ENCODE measurements at regions not wholly inside any gene's neighbourhood (a gene's known extent, or its start where the extent isn't known, plus 50 kb on each side); places are given as distances from the start of the nearest gene placed in this dataset.
"Not testable (repeated sequence)": the region's sequence is repeated elsewhere in the genome, so short reads cannot be mapped to it uniquely, and the experiment has no call there.

DNA sequence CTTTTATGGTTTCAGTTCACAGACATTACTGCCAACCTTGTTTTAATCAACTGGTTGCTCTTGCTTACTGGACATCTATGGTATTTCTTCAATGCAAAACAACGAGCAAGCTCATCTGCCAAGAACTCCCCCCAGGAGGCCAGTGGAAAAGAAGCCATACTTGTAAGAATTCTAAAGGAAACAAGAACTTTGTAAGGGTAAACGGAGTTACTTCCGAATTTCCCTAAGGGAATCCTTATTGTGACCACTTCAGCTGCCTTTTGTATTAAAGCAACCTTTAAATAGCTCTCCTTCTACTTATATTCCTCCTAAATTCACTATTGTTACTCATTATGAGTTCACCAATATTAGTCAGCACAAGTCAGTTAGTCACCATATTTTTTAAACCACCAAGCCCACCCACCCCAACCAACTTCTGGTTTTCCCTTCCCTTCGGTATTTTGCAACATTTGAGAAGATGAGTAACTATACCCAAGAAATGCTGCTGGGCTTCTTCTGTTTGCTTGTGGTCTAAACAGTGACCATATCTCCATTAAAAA lies 602.8 kb upstream of the DIPK2B start:
- Histone ChIP-seq H3K9me3 (ENCODE audit: control insufficient read depth, low read length) (no peaks in the 10 kb centered on the region), H3K27ac (ENCODE audit: insufficient read depth, low read depth, low read length, poor library complexity, severe bottlenecking) (no peak overlapping the region), H3K4me1 (ENCODE audit: control insufficient read depth, insufficient read depth, low read length) (peaks cover 4% of the 10 kb centered on the region), H3K4me3 (ENCODE audit: insufficient read depth, low read depth, low read length) (no peak overlapping the region), H3K36me3 (ENCODE audit: control insufficient read depth, insufficient read depth, low read length) (no peaks in the 10 kb centered on the region), H3K27me3 (ENCODE audit: control insufficient read depth, insufficient read depth, low read length, poor library complexity, severe bottlenecking) (no peaks in the 10 kb centered on the region)
- 41 to 67% methylated on average over 3 to 4 of the region's 4 CpGs for WGBS, 2 experiments

DNA sequence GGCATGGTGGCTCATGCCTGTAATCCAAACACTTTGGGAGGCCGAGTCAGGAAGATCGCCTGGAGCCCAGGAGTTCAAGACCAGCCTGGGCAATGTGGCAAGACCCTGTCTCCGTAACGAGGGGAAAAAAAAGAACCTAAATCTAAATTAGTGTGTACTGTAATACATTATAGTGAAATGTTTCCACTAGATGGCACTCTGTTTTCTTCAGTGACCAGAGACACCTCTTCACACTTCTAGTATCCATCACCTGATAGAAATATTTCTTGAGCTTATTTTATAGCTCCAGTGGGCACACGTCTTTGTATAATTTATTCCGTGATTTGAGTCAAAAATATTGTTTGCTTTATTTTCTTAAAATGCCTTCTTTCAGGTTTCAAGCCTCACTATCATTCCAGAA lies 600.9 kb upstream of the DIPK2B start:
- peaks cover 1% of the 10 kb centered on the region for H3K4me1 ChIP-seq (ENCODE audit: control insufficient read depth, insufficient read depth, low read length)
- 82 to 84% methylated on average over 2 to 5 of the region's 6 CpGs for WGBS, 2 experiments
- H3K36me3 ChIP-seq (ENCODE audit: control insufficient read depth, insufficient read depth, low read length): no peaks in the 10 kb centered on the region
- no peak overlapping the region for H3K27ac ChIP-seq (ENCODE audit: insufficient read depth, low read depth, low read length, poor library complexity, severe bottlenecking)
- no peak overlapping the region for H3K4me3 ChIP-seq (ENCODE audit: insufficient read depth, low read depth, low read length)
- H3K27me3 ChIP-seq (ENCODE audit: control insufficient read depth, insufficient read depth, low read length, poor library complexity, severe bottlenecking): no peaks in the 10 kb centered on the region
- no peaks in the 10 kb centered on the region for H3K9me3 ChIP-seq (ENCODE audit: control insufficient read depth, low read length)

- H3K4me3 ChIP-seq (ENCODE audit: insufficient read depth, low read depth, low read length); H3K4me1 ChIP-seq (ENCODE audit: control insufficient read depth, insufficient read depth, low read length); H3K27me3 ChIP-seq (ENCODE audit: control insufficient read depth, insufficient read depth, low read length, poor library complexity, severe bottlenecking); H3K36me3 ChIP-seq (ENCODE audit: control insufficient read depth, insufficient read depth, low read length); H3K27ac ChIP-seq (ENCODE audit: insufficient read depth, low read depth, low read length, poor library complexity, severe bottlenecking); H3K9me3 ChIP-seq (ENCODE audit: control insufficient read depth, low read length): not testable (repeated sequence)
- 77 to 83% methylated on average over 15 to 16 of the region's 16 CpGs for WGBS, 2 experiments
These were observed 600.2 kb upstream of the DIPK2B start for GRCh38 chrX:45800746-45801453.

DNA sequence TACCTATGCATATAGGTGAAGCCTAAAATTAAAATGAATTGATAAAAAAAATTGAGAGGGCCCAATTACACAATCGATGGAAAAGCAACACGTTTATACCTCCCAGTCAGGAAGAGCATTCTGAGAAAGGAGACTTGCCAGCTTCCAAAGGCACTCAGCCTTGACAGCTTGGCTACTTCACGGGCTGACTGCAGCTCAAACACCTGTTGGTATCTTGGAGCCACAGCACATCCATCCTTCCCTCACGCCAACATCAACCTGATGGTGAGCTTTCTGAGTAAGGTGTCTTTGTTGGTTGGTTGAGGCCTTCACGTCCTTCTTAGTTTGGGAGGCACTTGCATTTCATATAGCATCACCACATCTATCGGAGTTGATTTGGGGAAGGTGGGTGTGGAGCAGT lies 598.9 kb upstream of the DIPK2B start:
- Histone ChIP-seq H3K4me3 (ENCODE audit: insufficient read depth, low read depth, low read length) (no peak overlapping the region), H3K27ac (ENCODE audit: insufficient read depth, low read depth, low read length, poor library complexity, severe bottlenecking) (no peak overlapping the region), H3K9me3 (ENCODE audit: control insufficient read depth, low read length) (no peaks in the 10 kb centered on the region), H3K4me1 (ENCODE audit: control insufficient read depth, insufficient read depth, low read length) (no peaks in the 10 kb centered on the region), H3K27me3 (ENCODE audit: control insufficient read depth, insufficient read depth, low read length, poor library complexity, severe bottlenecking) (no peaks in the 10 kb centered on the region), H3K36me3 (ENCODE audit: control insufficient read depth, insufficient read depth, low read length) (no peaks in the 10 kb centered on the region)
- 82 to 88% methylated on average over 2 to 3 of the region's 6 CpGs for WGBS, 2 experiments

DNA sequence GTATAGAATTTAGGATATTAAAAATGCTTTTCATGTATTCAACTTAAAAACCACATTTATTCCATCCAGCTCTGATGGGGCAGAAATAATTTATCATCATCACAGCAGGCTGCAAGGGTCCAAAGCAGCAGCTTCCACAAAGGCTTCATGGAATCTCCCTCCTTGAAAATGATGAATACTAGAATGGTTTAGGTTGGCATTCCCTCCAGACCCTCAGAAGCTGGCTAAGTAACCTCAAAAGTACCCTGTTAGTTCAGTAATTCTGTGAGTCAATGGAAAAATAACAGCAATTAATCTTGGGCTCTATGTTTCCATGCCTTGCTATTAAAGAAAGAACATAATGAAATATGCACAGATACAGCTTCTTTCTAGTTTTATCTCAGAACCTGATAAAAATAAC lies 594.9 kb upstream of the DIPK2B start:
- H3K27ac ChIP-seq (ENCODE audit: insufficient read depth, low read depth, low read length, poor library complexity, severe bottlenecking): no peak overlapping the region
- H3K27me3 ChIP-seq (ENCODE audit: control insufficient read depth, insufficient read depth, low read length, poor library complexity, severe bottlenecking): no peaks in the 10 kb centered on the region
- no peak overlapping the region for H3K4me3 ChIP-seq (ENCODE audit: insufficient read depth, low read depth, low read length)
- H3K4me1 ChIP-seq (ENCODE audit: control insufficient read depth, insufficient read depth, low read length): no peaks in the 10 kb centered on the region
- H3K36me3 ChIP-seq (ENCODE audit: control insufficient read depth, insufficient read depth, low read length): peaks cover 7% of the 10 kb centered on the region
- no peaks in the 10 kb centered on the region for H3K9me3 ChIP-seq (ENCODE audit: control insufficient read depth, low read length)

DNA sequence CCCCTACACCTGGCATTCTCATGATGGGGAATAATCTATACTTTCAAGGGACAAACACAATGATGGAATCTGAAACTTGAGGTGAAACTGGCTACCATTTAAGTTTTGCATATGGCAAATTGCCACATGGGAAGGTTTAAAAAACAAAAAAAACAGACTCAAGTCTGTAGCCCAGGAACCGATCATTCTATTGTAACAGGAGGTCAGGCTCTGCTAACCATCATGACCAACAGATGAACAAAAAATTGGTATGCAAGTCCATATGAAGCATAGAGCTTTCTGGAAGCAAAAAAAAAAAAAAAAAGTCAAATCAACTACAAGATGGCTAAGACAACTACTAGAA lies 594.3 kb upstream of the DIPK2B start:
- no peak overlapping the region for H3K27ac ChIP-seq (ENCODE audit: insufficient read depth, low read depth, low read length, poor library complexity, severe bottlenecking)
- 100% methylated on average over 1 of the region's 1 CpG for WGBS, 2 experiments

GRCh38 chrX:45794323-45794994 lies 593.8 kb upstream of the DIPK2B start:
- no peaks in the 10 kb centered on the region for H3K9me3 ChIP-seq (ENCODE audit: control insufficient read depth, low read length)
- H3K27me3 ChIP-seq (ENCODE audit: control insufficient read depth, insufficient read depth, low read length, poor library complexity, severe bottlenecking): no peaks in the 10 kb centered on the region
- H3K36me3 ChIP-seq (ENCODE audit: control insufficient read depth, insufficient read depth, low read length): peaks cover 7% of the 10 kb centered on the region
- H3K4me3 ChIP-seq (ENCODE audit: insufficient read depth, low read depth, low read length): no peak overlapping the region
- H3K27ac ChIP-seq (ENCODE audit: insufficient read depth, low read depth, low read length, poor library complexity, severe bottlenecking): no peak overlapping the region
- 93 to 100% methylated on average over 1 to 2 of the region's 2 CpGs for WGBS, 2 experiments
- no peaks in the 10 kb centered on the region for H3K4me1 ChIP-seq (ENCODE audit: control insufficient read depth, insufficient read depth, low read length)

More for the DNA sequence above, 594.3 kb upstream of the DIPK2B start:
- H3K27me3 ChIP-seq (ENCODE audit: control insufficient read depth, insufficient read depth, low read length, poor library complexity, severe bottlenecking): no peaks in the 10 kb centered on the region
- no peaks in the 10 kb centered on the region for H3K4me1 ChIP-seq (ENCODE audit: control insufficient read depth, insufficient read depth, low read length)
- H3K9me3 ChIP-seq (ENCODE audit: control insufficient read depth, low read length): no peaks in the 10 kb centered on the region
- H3K36me3 ChIP-seq (ENCODE audit: control insufficient read depth, insufficient read depth, low read length): peaks cover 7% of the 10 kb centered on the region
- no peak overlapping the region for H3K4me3 ChIP-seq (ENCODE audit: insufficient read depth, low read depth, low read length)

- 67 to 73% methylated on average over 8 of the region's 8 CpGs for WGBS, 2 experiments
- no peaks in the 10 kb centered on the region for H3K4me1 ChIP-seq (ENCODE audit: control insufficient read depth, insufficient read depth, low read length)
- peaks cover 4% of the 10 kb centered on the region for H3K36me3 ChIP-seq (ENCODE audit: control insufficient read depth, insufficient read depth, low read length)
- H3K9me3 ChIP-seq (ENCODE audit: control insufficient read depth, low read length): no peaks in the 10 kb centered on the region
- H3K4me3 ChIP-seq (ENCODE audit: insufficient read depth, low read depth, low read length): no peak overlapping the region
- H3K27me3 ChIP-seq (ENCODE audit: control insufficient read depth, insufficient read depth, low read length, poor library complexity, severe bottlenecking): no peaks in the 10 kb centered on the region
- H3K27ac ChIP-seq (ENCODE audit: insufficient read depth, low read depth, low read length, poor library complexity, severe bottlenecking): no peak overlapping the region
These were observed 588.3 kb upstream of the DIPK2B start for GRCh38 chrX:45788941-45789348.

GRCh38 chrX:45788315-45788714 lies 587.6 kb upstream of the DIPK2B start:
- no peak overlapping the region for H3K27ac ChIP-seq (ENCODE audit: insufficient read depth, low read depth, low read length, poor library complexity, severe bottlenecking)
- WGBS, 2 experiments: 94 to 96% methylated on average over 4 of the region's 5 CpGs

DNA sequence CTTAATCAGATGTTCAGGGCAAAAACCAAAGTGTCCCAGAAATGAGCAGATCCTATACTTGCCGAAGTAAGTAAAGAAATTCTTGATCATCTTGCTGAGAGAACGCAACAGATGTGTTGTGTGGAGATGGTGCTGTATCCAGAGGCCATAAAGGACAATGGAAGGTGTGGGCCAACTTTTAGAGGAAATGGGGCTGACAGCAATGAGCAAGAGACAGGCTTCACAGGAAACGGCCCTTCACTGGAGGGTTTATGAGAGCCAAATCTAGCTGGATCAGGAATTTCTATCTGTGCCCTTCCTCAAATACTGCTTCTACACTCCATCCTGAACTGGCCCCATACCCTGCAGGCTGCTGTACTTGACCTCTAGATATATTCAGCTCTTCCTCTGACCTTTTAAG lies 583.9 kb upstream of the DIPK2B start:
- H3K9me3 ChIP-seq (ENCODE audit: control insufficient read depth, low read length): no peaks in the 10 kb centered on the region
- H3K27ac ChIP-seq (ENCODE audit: insufficient read depth, low read depth, low read length, poor library complexity, severe bottlenecking): no peak overlapping the region
- WGBS, 2 experiments: 97 to 98% methylated on average over 3 of the region's 3 CpGs
- no peaks in the 10 kb centered on the region for H3K4me1 ChIP-seq (ENCODE audit: control insufficient read depth, insufficient read depth, low read length)
- H3K36me3 ChIP-seq (ENCODE audit: control insufficient read depth, insufficient read depth, low read length): no peaks in the 10 kb centered on the region
- H3K27me3 ChIP-seq (ENCODE audit: control insufficient read depth, insufficient read depth, low read length, poor library complexity, severe bottlenecking): no peaks in the 10 kb centered on the region
- H3K4me3 ChIP-seq (ENCODE audit: insufficient read depth, low read depth, low read length): no peak overlapping the region

More at GRCh38 chrX:45788315-45788714, 587.6 kb upstream of the DIPK2B start:
- Histone ChIP-seq H3K9me3 (ENCODE audit: control insufficient read depth, low read length) (no peaks in the 10 kb centered on the region), H3K27me3 (ENCODE audit: control insufficient read depth, insufficient read depth, low read length, poor library complexity, severe bottlenecking) (no peaks in the 10 kb centered on the region), H3K4me1 (ENCODE audit: control insufficient read depth, insufficient read depth, low read length) (no peaks in the 10 kb centered on the region), H3K4me3 (ENCODE audit: insufficient read depth, low read depth, low read length) (no peak overlapping the region), H3K36me3 (ENCODE audit: control insufficient read depth, insufficient read depth, low read length) (no peaks in the 10 kb centered on the region)
